HepG2 (cell line): ENCODE measurements at regions not wholly inside any gene's neighbourhood (a gene's known extent, or its start where the extent isn't known, plus 50 kb on each side); places are given as distances from the start of the nearest gene placed in this dataset.

ENCODE experiments used
- ATAC-seq: fragments of 200-7000 bp; cut with Tn5 transposase; 3 replicates; pipeline ENCODE4 v1.9.1; 2020; ENCODE audit warnings: mild to moderate bottlenecking, moderate library complexity
- BruUV-seq: library from RNA; stranded (reverse); fragments of 400-500 nt; replicated peaks from 2 replicates; lab custom pipeline; 2021; lab: Mats Ljungman, UMichigan
- CTCF ChIA-PET: fragments of 300-600 bp; formaldehyde crosslinking; extraction: SDS; loops from one replicate; lab custom pipeline; 2021; ENCODE audit warnings: low total read pairs, inconsistent platforms, low intra/inter-chr PET ratio; lab: Yijun Ruan, JAX
- POLR2A ChIA-PET: fragments of 350-600 bp; sonication (Branson Sonifier 250); formaldehyde crosslinking; loops from one replicate; lab custom pipeline; 2020; ENCODE audit warnings: antibody characterized with exemption, inconsistent platforms; lab: Yijun Ruan, JAX
- DNase-seq: peaks from one replicate; pipeline ENCODE4 v3.0.0-alpha.2; 2015; ENCODE audit warnings: low spot score
- FAIRE-seq: peaks from 3 replicates; lab custom pipeline; 2011; peaks lifted over from hg19 to GRCh38; lab: Jason Lieb, UNC
- H2AFZ ChIP-seq: one replicate; pipeline ENCODE4 v1.6.1; 2011; ENCODE audit warnings: low read length, inconsistent platforms
- H3K27ac ChIP-seq: fragments of 300-600 bp; 3 replicates; pipeline ENCODE4 v1.8.0; 2011; ENCODE audit warnings: mixed run types, mild to moderate bottlenecking, mixed read lengths, low read length, inconsistent platforms; ENCODE audit not compliant: insufficient read depth; ENCODE audit errors: extremely low read length
- H3K27me3 ChIP-seq, 2 experiments: fragments of 200-600 bp in 1 of 2; 2 replicates in 1 of 2; 3 replicates in 1 of 2; pipeline versions ENCODE4 v1.6.0 to v1.8.0; 2011; ENCODE audit warnings: low read length in 2 of 2, mild to moderate bottlenecking in 2 of 2, moderate library complexity in 2 of 2, inconsistent platforms in 1 of 2; ENCODE audit not compliant: insufficient read depth in 2 of 2, control insufficient read depth in 1 of 2
- H3K36me3 ChIP-seq, 2 experiments: fragments of 200-600 bp in 1 of 2; replicated peaks in 1 of 2; 2 replicates in 1 of 2; 3 replicates in 1 of 2; pipeline versions ENCODE4 v1.5.1 to v1.8.0; 2011; ENCODE audit warnings: low read length in 2 of 2, inconsistent platforms in 1 of 2; ENCODE audit not compliant: insufficient read depth in 2 of 2, control insufficient read depth in 1 of 2
- H3K4me1 ChIP-seq: 2 replicates; pipeline ENCODE4 v1.5.1; 2012; ENCODE audit warnings: low read length, inconsistent platforms; ENCODE audit not compliant: insufficient read depth
- H3K4me2 ChIP-seq: 2 replicates; pipeline ENCODE4 v1.6.0; 2011; ENCODE audit warnings: low read depth, low read length, inconsistent platforms
- H3K4me3 ChIP-seq, 3 experiments: fragments of 200-600 bp in 1 of 3; sonication (generic), shearing (Covaris generic) in 1 of 3; replicated peaks in 1 of 3; 2 replicates each; pipeline ENCODE4 v1.5.1; 2011 to 2016; ENCODE audit warnings: low read length in 3 of 3, inconsistent platforms in 2 of 3, low read depth in 2 of 3, mild to moderate bottlenecking in 2 of 3, control low read depth in 1 of 3, mixed read lengths in 1 of 3; ENCODE audit not compliant: insufficient read depth in 1 of 3
- H3K79me2 ChIP-seq: one replicate; pipeline ENCODE4 v1.6.1; 2011; ENCODE audit warnings: low read length, inconsistent platforms; ENCODE audit not compliant: insufficient read depth
- H3K9ac ChIP-seq: 2 replicates; pipeline ENCODE4 v1.6.0; 2011; ENCODE audit warnings: mild to moderate bottlenecking, low read depth, low read length, inconsistent platforms; ENCODE audit not compliant: insufficient read depth
- H3K9me3 ChIP-seq: 2 replicates; pipeline ENCODE4 v1.5.1; 2012; ENCODE audit warnings: mild to moderate bottlenecking, low read length
- H4K20me1 ChIP-seq: 2 replicates; pipeline ENCODE4 v1.6.0; 2011; ENCODE audit warnings: inconsistent platforms, mild to moderate bottlenecking, low read length, moderate library complexity; ENCODE audit not compliant: insufficient read depth
- ATF7 ChIP-seq, 2 experiments: fragments of 450-650 bp in 1 of 2; sonication (generic) in 1 of 2; formaldehyde crosslinking in 1 of 2; IDR thresholded peaks; 2 replicates each; pipeline versions ENCODE4 v1.4.0 to v1.6.1; 2016 to 2020; ENCODE audit warnings: antibody characterized with exemption in 1 of 2, mild to moderate bottlenecking in 1 of 2, missing genetic modification reagents in 1 of 2
- CERS6 ChIP-seq: sonication (generic); formaldehyde crosslinking; IDR thresholded peaks from 2 replicates; pipeline ENCODE4 v1.5.0; 2020; ENCODE audit warnings: missing genetic modification reagents
- KLF6 ChIP-seq: IDR thresholded peaks from 2 replicates; pipeline ENCODE4 v1.8.0; 2016; ENCODE audit warnings: missing biosample characterization, missing genetic modification reagents
- MED1 ChIP-seq: sonication (generic); formaldehyde crosslinking; IDR thresholded peaks from 2 replicates; pipeline ENCODE4 v1.4.0; 2020; ENCODE audit warnings: missing genetic modification reagents
- NFRKB ChIP-seq: fragments of 450-650 bp; IDR thresholded peaks from 2 replicates; pipeline ENCODE4 v1.6.1; 2017
- SALL2 ChIP-seq: sonication (generic); formaldehyde crosslinking; IDR thresholded peaks from 2 replicates; pipeline ENCODE4 v1.8.1; 2023; ENCODE audit warnings: mild to moderate bottlenecking, missing genetic modification reagents, inconsistent platforms
- XBP1 ChIP-seq: sonication (generic); formaldehyde crosslinking; IDR thresholded peaks from 2 replicates; pipeline ENCODE4 v1.5.0; 2020; ENCODE audit warnings: missing genetic modification reagents
- ZBTB7B ChIP-seq: sonication (generic); formaldehyde crosslinking; IDR thresholded peaks from 2 replicates; pipeline ENCODE4 v1.4.0; 2020; ENCODE audit warnings: missing genetic modification reagents
- ZFP90 ChIP-seq: sonication (generic); formaldehyde crosslinking; IDR thresholded peaks from 2 replicates; pipeline ENCODE4 v1.8.0; 2022; ENCODE audit warnings: missing genetic modification reagents, mild to moderate bottlenecking, inconsistent platforms, borderline replicate concordance
- ZKSCAN8 ChIP-seq: IDR thresholded peaks from 2 replicates; pipeline ENCODE4 v1.6.1; 2016; ENCODE audit warnings: borderline replicate concordance, missing genetic modification reagents, missing compliant biosample characterization
- ZNF225 ChIP-seq: sonication (generic); formaldehyde crosslinking; IDR thresholded peaks from 2 replicates; pipeline ENCODE4 v1.4.0; 2020; ENCODE audit warnings: mild to moderate bottlenecking, missing genetic modification reagents
- ZNF484 ChIP-seq: sonication (generic); formaldehyde crosslinking; IDR thresholded peaks from 2 replicates; pipeline ENCODE4 v1.5.1; 2020; ENCODE audit warnings: mild to moderate bottlenecking, low read depth, missing genetic modification reagents, borderline replicate concordance
- ZNF550 ChIP-seq: sonication (generic); formaldehyde crosslinking; IDR thresholded peaks from 2 replicates; pipeline ENCODE4 v1.4.0; 2020; ENCODE audit warnings: mild to moderate bottlenecking, missing genetic modification reagents, borderline replicate concordance
- ZNF629 ChIP-seq: sonication (generic); formaldehyde crosslinking; conservative IDR thresholded peaks from 2 replicates; pipeline ENCODE4 v1.5.0; 2020; ENCODE audit warnings: missing genetic modification reagents
- WGBS: methylation state at CpG from one replicate; pipeline ENCODE4 v1.1.6; 2017; ENCODE audit warnings: low lambda C conversion rate; 5-methylcytosine and 5-hydroxymethylcytosine counted together
- in situ Hi-C: cut with HindIII; loops from 2 replicates; pipeline ENCODE4 v1.10.0; 2017; ENCODE audit warnings: low pct_unique_long_range_greater_than_20kb; ENCODE audit not compliant: extremely low pct_ligation_motif_present
- intact Hi-C: fragments of 100-400 bp; cut with micrococcal nuclease; formaldehyde crosslinking; loops from one replicate; pipeline ENCODE4 v1.10.0; 2022; ENCODE audit not compliant: unreplicated experiment

GRCh38 chr13:26941345-26942174 lies 181.0 kb upstream of the GPR12 start:
- TF ChIP-seq ZFP90 (CRISPR knock-in tag) (no peak), ATF7 (IDR thresholded peaks at IDR 0.05) (peak; percentile 54), ATF7 (CRISPR knock-in tag; IDR thresholded peaks at IDR 0.05) (no peak)
- Histone ChIP-seq H3K9ac (no peak overlapping the region), H2AFZ (no peak overlapping the region), H3K36me3 (no peaks in the 10 kb centered on the region), H3K4me3 (no peak overlapping the region), H3K27ac (no peak overlapping the region), H4K20me1 (no peaks in the 10 kb centered on the region), H3K4me2 (no peak overlapping the region), H3K9me3 (no peaks in the 10 kb centered on the region), H3K79me2 (no peaks in the 10 kb centered on the region), H3K27me3 (peaks cover 1 to 6% of the 10 kb centered on the region in 2 experiments; a peak in 3 of 5 replicates), H3K4me1 (no peaks in the 10 kb centered on the region)
- no peak for FAIRE-seq
- ChIA-PET CTCF (no interaction called here), POLR2A (no interaction called here)
- in situ Hi-C loops = no loop called here
- no peak for ATAC-seq
- intact Hi-C loops = no loop called here
- 15% methylated on average over 7 of the region's 7 CpGs for WGBS
- no peak for DNase-seq
- BruUV-seq = no TSS peak

- FAIRE-seq (no peak), ATAC-seq (no peak), DNase-seq (no peak)
- H3K27ac ChIP-seq = no peak overlapping the region
- intact Hi-C loops = no loop called here
- H3K9ac ChIP-seq = no peak overlapping the region
- H2AFZ ChIP-seq = no peak overlapping the region
- no peaks in the 10 kb centered on the region for H3K79me2 ChIP-seq
- no peaks in the 10 kb centered on the region for H3K9me3 ChIP-seq
- no peaks in the 10 kb centered on the region for H3K36me3 ChIP-seq
- no peaks in the 10 kb centered on the region for H4K20me1 ChIP-seq
- BruUV-seq = no TSS peak
- H3K27me3 ChIP-seq = peaks cover 1 to 14% of the 10 kb centered on the region in 2 experiments; a peak in 2 of 5 replicates
- POLR2A ChIA-PET = no interaction called here
- WGBS = 17% methylated on average over 5 of the region's 7 CpGs
- TF ChIP-seq XBP1 (no peak), ZNF484 (no peak), SALL2 (CRISPR knock-in tag) (no peak), ZKSCAN8 (CRISPR knock-in tag) (no peak), KLF6 (CRISPR knock-in tag) (no peak), ZNF225 (no peak), CERS6 (CRISPR knock-in tag) (no peak), NFRKB (no peak), ZBTB7B (CRISPR knock-in tag) (no peak), ZNF550 (CRISPR knock-in tag) (no peak), ZNF629 (CRISPR knock-in tag) (no peak), MED1 (CRISPR knock-in tag) (no peak)
- TF ChIP-seq, all 625 proteins: peak for 0
- in situ Hi-C loops = loop anchor here (5.0 kb wide), 1 partner anchor 227 kb away; no protein-coding TSS in a partner anchor
- CTCF ChIA-PET = no interaction called here
- Histone ChIP-seq H3K4me2 (no peak overlapping the region), H3K4me3 (no peak overlapping the region), H3K4me1 (peaks cover 8% of the 10 kb centered on the region; the same call in 1 of the 2 replicates)
Measured at GRCh38 chr13:26934096-26934495, 173.5 kb upstream of the GPR12 start.
